Heart left ventricle (tissue), 16 donors: ENCODE measurements at regions not wholly inside any gene's neighbourhood (a gene's known extent, or its start where the extent isn't known, plus 50 kb on each side); places are given as distances from the start of the nearest gene placed in this dataset.

Source experiments
- ATAC-seq, 4 donors: fragments of 200-7000 bp; cut with Tn5 transposase; one replicate each; pipeline ENCODE4 v1.9.1; 2020 to 2022; ENCODE audit warnings: moderate library complexity in 4 of 4, mild to moderate bottlenecking in 3 of 4, moderate number of reproducible peaks in 1 of 4
- DNase-seq, 5 donors: peaks; one replicate each; pipeline ENCODE4 v3.0.0-alpha.2; 2020
- H3K27ac ChIP-seq, 12 donors: fragments of 200-600 bp; sonication (generic) in 4 of 12; one replicate each; pipeline versions ENCODE4 v1.5.0 to v1.8.0; 2016 to 2022; ENCODE audit warnings: mild to moderate bottlenecking in 2 of 12
- H3K27me3 ChIP-seq, 9 donors: fragments of 200-600 bp; sonication (generic) in 2 of 9; one replicate each; pipeline versions ENCODE4 v1.5.1 to v1.8.0; 2016 to 2022; ENCODE audit warnings: mild to moderate bottlenecking in 3 of 9
- H3K36me3 ChIP-seq, 9 donors: fragments of 200-600 bp; sonication (generic) in 2 of 9; one replicate each; pipeline versions ENCODE4 v1.5.0 to v1.8.0; 2018 to 2022; ENCODE audit warnings: mild to moderate bottlenecking in 2 of 9
- H3K4me1 ChIP-seq, 12 donors: fragments of 200-600 bp; sonication (generic) in 4 of 12; one replicate each; pipeline versions ENCODE4 v1.5.0 to v1.8.0; 2016 to 2022; ENCODE audit warnings: mild to moderate bottlenecking in 3 of 12
- H3K4me3 ChIP-seq, 12 donors: fragments of 200-600 bp; sonication (generic) in 4 of 12; one replicate each; pipeline versions ENCODE4 v1.5.0 to v1.8.0; 2017 to 2022; ENCODE audit warnings: mild to moderate bottlenecking in 9 of 12, moderate library complexity in 4 of 12
- H3K9me3 ChIP-seq, 12 donors: fragments of 200-600 bp; sonication (generic) in 4 of 12; one replicate each; pipeline versions ENCODE4 v1.5.0 to v1.8.0; 2016 to 2022; ENCODE audit warnings: mild to moderate bottlenecking in 1 of 12
- POLR2A ChIP-seq, 2 donors: fragments of 450-650 bp; IDR thresholded peaks; one replicate each; pipeline ENCODE4 v1.6.1; 2017; ENCODE audit warnings: antibody characterized with exemption in 2 of 2, mild to moderate bottlenecking in 2 of 2, moderate library complexity in 2 of 2
- WGBS, 4 donors: extraction: QIAGEN DNeasy Blood & Tissue Kit in 2 of 4; methylation state at CpG; one replicate each; pipeline versions ENCODE4 v1.1.5 to v1.1.7; 2013 to 2018; 5-methylcytosine and 5-hydroxymethylcytosine counted together
- intact Hi-C, 10 donors: fragments of 100-400 bp; cut with DNase I; formaldehyde crosslinking; loops; one replicate each; pipeline versions ENCODE4 v1.11.1 to v1.14.2; 2022
- TF ChIP-seq, protein P1 (sequence below), 12 donors: fragments of 200-600 bp; sonication (generic) in 4 of 12; IDR thresholded peaks; one replicate each; pipeline versions ENCODE4 v1.5.0 to v1.8.0; 2018 to 2022; ENCODE audit warnings: antibody characterized with exemption in 12 of 12, mild to moderate bottlenecking in 5 of 12
- donor health status: ischemic (EF 13 %, LVEDD 7.1; RV severe dilation, severe dysfunction).
- donor health status: healthy with polysubstance abuse.
- donor health status: DM: no; HTN: yes; CAD: no.
- donor health status: DM: no; HTN: no; CAD: no.
- donor health status: ischemic (EF 25% LVEDD 6.9; RV normal size, moderate dysfunction).
- donor health status: ischemic (EF 25% LVEDD 5.7; RV mildly dilated, moderate dysfunction).
- donor health status: healthy.
- donor health status: DM: yes; HTN: yes; CAD: no.
- donor health status: ischemic (EF 35%, LVEDD 5.7; RV mildly dilated, moderate dysfunction).
- donor health status: nonischemic (EF 11% LVEDD 7.7; RV severe dilation, severe dysfunction).
- donor health status: DM: yes; HTN: yes; CAD: no.
- donor health status: PGD.
- donor health status: ischemic (EF 29% LVEDD 5.4; RV normal size, mild dysfunction).
- donor health status: nonischemic (EF 23%, LVEDD 6.1; RV moderate dilation, normal function).

DNA sequence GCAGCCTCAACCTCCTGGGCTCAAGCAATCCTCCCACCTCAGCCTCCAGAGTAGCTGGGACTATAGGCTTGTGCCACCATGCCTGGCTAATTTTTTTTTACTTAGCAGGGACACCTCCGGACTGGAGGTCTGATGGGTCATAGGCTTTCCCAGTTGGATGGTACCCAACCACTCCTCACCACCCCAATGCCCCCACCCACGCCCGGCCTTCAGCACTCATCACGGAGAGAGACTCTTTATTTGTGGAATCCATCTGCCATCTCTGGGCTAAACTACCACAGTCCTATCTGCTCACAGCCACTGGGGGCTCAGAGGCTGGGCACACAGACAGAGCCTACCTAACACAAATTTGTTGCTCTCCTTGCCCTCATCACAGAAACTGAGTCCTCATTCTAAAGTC, 58.3 kb upstream of the STXBP1 start:
- WGBS, 4 donors: 85 to 87% (median 86%) methylated on average over 4 of the region's 4 CpGs
- peaks cover 13 to 79% (median 57%) of the 10 kb centered on the region in 12 donors for H3K4me1 ChIP-seq
- no peak for ATAC-seq
- no peaks in the 10 kb centered on the region for H3K27me3 ChIP-seq
- H3K27ac ChIP-seq: no peak overlapping the region
- H3K36me3 ChIP-seq: peaks cover 0 to 5% (median 0%) of the 10 kb centered on the region in 9 donors
- TF ChIP-seq, protein P1, sequence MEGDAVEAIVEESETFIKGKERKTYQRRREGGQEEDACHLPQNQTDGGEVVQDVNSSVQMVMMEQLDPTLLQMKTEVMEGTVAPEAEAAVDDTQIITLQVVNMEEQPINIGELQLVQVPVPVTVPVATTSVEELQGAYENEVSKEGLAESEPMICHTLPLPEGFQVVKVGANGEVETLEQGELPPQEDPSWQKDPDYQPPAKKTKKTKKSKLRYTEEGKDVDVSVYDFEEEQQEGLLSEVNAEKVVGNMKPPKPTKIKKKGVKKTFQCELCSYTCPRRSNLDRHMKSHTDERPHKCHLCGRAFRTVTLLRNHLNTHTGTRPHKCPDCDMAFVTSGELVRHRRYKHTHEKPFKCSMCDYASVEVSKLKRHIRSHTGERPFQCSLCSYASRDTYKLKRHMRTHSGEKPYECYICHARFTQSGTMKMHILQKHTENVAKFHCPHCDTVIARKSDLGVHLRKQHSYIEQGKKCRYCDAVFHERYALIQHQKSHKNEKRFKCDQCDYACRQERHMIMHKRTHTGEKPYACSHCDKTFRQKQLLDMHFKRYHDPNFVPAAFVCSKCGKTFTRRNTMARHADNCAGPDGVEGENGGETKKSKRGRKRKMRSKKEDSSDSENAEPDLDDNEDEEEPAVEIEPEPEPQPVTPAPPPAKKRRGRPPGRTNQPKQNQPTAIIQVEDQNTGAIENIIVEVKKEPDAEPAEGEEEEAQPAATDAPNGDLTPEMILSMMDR (IDR thresholded peaks at IDR 0.05): no peak
- no peak for TF ChIP-seq POLR2A (IDR thresholded peaks at IDR 0.05)
- intact Hi-C loops: no loop called here
- no peak overlapping the region for H3K4me3 ChIP-seq
- no peak for DNase-seq
- H3K9me3 ChIP-seq: no peaks in the 10 kb centered on the region

DNA sequence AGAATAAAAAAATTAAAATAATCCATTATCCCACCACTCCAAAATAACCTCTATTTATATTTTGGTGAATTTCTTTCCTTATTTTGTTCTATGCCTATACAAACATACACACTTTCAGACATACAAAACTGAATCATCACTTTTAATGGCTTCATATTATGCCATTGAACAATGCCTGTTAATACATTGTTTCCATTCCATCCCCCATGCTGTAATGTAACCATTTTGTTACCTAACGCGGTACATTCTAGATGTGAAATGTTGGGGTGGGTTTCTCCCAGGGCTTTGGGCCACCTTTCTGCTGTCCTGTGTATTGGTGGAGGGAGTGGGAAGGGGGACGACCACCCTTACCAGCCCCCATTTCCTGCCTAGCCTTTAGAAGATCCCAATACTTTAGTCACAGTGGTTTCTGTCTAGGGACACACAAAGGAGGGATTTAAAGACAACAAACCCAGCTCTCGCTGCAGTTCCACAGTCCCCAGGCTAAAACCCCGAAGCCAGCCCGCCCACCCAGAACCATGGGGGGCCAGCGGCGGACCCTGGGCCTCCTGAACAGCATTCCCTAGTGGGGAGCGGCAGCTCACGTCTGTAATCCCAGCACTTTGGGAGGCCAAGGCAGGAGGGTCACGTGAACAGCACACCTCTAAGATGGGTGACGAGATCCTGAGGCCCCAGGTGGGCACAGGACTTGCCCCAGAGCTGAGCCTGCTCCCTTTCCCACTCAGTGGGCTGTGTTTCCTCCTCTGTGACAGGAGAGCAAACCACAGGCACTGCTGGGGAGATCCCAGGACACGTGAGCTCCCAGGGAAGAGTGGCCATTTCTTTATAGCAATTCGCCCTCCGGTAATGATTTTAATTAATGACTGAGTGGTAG, 56.9 kb upstream of the STXBP1 start:
- Histone ChIP-seq H3K4me3 (no peak overlapping the region), H3K9me3 (no peaks in the 10 kb centered on the region), H3K27me3 (no peaks in the 10 kb centered on the region), H3K36me3 (peaks cover 0 to 11% (median under 1%) of the 10 kb centered on the region in 9 donors), H3K4me1 (peaks cover 13 to 89% (median 62%) of the 10 kb centered on the region in 12 donors), H3K27ac (peak overlapping the region in 10 of 12 donors; percentile 15 to 88 (median 67))
- intact Hi-C loops: no loop called here
- no peak for TF ChIP-seq POLR2A (IDR thresholded peaks at IDR 0.05)
- TF ChIP-seq, protein P1 (IDR thresholded peaks at IDR 0.05): no peak
- ATAC-seq (no peak), DNase-seq (no peak)
- 78 to 86% (median 83%) methylated on average over 11 to 15 of the region's 15 CpGs for WGBS, 4 donors

DNA sequence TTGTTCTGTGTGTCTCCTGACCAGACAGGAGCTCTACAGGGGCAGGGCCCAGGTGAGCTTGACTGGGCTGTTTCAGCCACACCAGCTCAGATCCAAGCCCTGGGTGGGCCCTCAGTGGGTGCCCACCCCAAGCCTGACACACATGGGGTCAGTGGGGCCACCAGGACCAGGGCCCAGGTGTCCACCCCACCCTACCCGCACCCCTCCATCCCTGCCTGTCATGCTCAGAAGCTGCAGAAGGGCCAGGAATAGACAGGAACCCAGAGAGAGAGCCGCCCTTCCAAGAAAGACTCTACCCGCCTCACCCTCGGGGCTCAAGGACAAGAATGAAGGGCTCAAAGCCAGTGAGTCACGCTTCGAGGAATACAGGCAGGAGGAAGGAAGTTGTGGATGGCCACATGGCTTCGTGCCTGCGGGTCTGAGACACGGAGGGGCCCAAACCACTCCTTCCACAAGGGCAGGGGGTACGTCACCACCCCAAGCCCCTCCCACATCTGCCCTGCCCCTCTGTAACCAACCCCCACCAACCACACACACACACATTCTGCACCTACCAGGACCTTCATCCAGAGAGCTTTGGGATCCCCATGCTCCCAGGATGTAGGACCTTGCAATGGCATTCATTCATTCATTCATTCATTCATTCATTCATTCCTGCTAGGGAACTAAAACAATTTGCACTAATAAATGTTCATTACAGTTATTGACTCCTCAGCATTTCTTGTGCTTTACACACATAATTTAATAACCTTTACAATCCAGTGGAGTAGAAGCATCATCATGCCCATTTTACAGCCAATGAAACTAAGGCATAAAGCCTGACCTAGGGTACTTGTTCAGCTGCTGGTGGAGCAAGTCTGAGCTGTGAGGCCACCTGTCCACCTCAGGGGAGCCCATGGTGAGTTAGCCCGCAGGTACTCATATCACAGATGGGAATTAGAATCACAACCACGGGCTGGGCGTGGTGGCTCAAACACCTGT, 55.9 kb upstream of the STXBP1 start:
- peak; percentile 45 to 76 (median 72) for ATAC-seq
- TF ChIP-seq, protein P1 (IDR thresholded peaks at IDR 0.05): no peak
- TF ChIP-seq POLR2A (IDR thresholded peaks at IDR 0.05): no peak
- no peaks in the 10 kb centered on the region for H3K9me3 ChIP-seq
- peaks cover 18 to 89% (median 63%) of the 10 kb centered on the region in 12 donors for H3K4me1 ChIP-seq
- H3K4me3 ChIP-seq: no peak overlapping the region
- intact Hi-C loops: no loop called here
- no peaks in the 10 kb centered on the region for H3K27me3 ChIP-seq
- peaks cover 0 to 18% (median 2%) of the 10 kb centered on the region in 9 donors for H3K36me3 ChIP-seq
- H3K27ac ChIP-seq: peak overlapping the region in 11 of 12 donors; percentile 38 to 88 (median 71)
- WGBS, 4 donors: 48 to 53% (median 49%) methylated on average over 11 to 13 of the region's 13 CpGs
- peak in 4 of 5 donors; percentile 51 to 81 (median 64) for DNase-seq
